ENCODE measurements at regions not wholly inside any gene's neighbourhood (a gene's known extent, or its start where the extent isn't known, plus 50 kb on each side); places are given as distances from the start of the nearest gene placed in this dataset.

DNA sequence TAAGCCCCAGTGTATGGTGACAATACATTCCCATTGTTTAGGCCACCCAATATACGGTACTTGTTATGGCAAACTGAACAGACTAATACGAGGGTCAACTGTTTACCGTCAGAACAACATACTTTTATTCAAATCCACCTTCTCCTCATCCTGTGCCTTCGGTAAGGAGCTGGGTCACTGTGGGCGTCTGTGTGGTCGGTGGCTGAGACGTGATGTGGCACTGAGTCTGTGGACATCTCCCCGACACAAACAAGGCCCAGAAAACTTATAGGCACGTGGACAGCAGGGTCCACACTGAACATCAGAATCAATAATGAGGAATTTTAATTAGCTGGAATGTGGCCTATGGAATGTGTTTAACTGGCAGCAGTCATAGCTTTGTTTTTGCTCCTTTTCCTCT lies 154.3 kb upstream of the IRX2 start:
- RAD21 ChIA-PET (ENCODE audit: low non-redundant PET in 1 of 2, low total read pairs in 2 of 2, uncharacterized antibody in 2 of 2, unreplicated experiment in 2 of 2), result no interaction called here
- Histone ChIP-seq H3K4me2 (ENCODE audit: low read length) (no peak overlapping the region), H3K9me3 (ENCODE audit: control insufficient read depth in 1 of 2, insufficient read depth in 1 of 2, low read depth in 1 of 2, low read length in 2 of 2) (peaks cover 4 to 30% of the 10 kb centered on the region in 2 experiments; a peak in 2 of 4 replicates), H2AFZ (ENCODE audit: low read depth, low read length, poor library complexity, severe bottlenecking) (no peak overlapping the region), H3K9ac (ENCODE audit: low read length) (no peak overlapping the region), H3K4me3 (replicated peaks in 1 of 2; ENCODE audit: low read depth in 1 of 2, low read length in 2 of 2) (no peak overlapping the region), H3K27ac (ENCODE audit: low read depth, low read length) (no peak overlapping the region), H3K9me2 (ENCODE audit: insufficient read depth) (no peaks in the 10 kb centered on the region), H3K79me2 (ENCODE audit: insufficient read depth, low read length) (no peaks in the 10 kb centered on the region), H3K27me3 (ENCODE audit: insufficient read depth, low read length) (no peaks in the 10 kb centered on the region), H4K20me1 (ENCODE audit: insufficient read depth) (no peaks in the 10 kb centered on the region), H3K36me3 (ENCODE audit: control insufficient read depth in 1 of 2, insufficient read depth in 2 of 2, low read length in 2 of 2) (no peaks in the 10 kb centered on the region), H3K4me1 (ENCODE audit: control insufficient read depth in 1 of 2, insufficient read depth in 2 of 2, low read length in 2 of 2) (no peaks in the 10 kb centered on the region)
- no TSS peak for BruUV-seq (replicated peaks)
- CTCF ChIA-PET, result no interaction called here
- DNase-seq (ENCODE audit: low read depth, low spot score) (no peak), ATAC-seq (no peak)
- POLR2A ChIA-PET, result no interaction called here
- TF ChIP-seq, protein P1, sequence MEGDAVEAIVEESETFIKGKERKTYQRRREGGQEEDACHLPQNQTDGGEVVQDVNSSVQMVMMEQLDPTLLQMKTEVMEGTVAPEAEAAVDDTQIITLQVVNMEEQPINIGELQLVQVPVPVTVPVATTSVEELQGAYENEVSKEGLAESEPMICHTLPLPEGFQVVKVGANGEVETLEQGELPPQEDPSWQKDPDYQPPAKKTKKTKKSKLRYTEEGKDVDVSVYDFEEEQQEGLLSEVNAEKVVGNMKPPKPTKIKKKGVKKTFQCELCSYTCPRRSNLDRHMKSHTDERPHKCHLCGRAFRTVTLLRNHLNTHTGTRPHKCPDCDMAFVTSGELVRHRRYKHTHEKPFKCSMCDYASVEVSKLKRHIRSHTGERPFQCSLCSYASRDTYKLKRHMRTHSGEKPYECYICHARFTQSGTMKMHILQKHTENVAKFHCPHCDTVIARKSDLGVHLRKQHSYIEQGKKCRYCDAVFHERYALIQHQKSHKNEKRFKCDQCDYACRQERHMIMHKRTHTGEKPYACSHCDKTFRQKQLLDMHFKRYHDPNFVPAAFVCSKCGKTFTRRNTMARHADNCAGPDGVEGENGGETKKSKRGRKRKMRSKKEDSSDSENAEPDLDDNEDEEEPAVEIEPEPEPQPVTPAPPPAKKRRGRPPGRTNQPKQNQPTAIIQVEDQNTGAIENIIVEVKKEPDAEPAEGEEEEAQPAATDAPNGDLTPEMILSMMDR (IDR thresholded peaks at IDR 0.05 in 2 of 3, conservative IDR thresholded peaks at IDR 0.05 in 1 of 3; ENCODE audit: borderline replicate concordance in 1 of 3, insufficient read depth in 1 of 3, low read depth in 2 of 3, low read length in 2 of 3), result no peak
- TF ChIP-seq, protein P2, sequence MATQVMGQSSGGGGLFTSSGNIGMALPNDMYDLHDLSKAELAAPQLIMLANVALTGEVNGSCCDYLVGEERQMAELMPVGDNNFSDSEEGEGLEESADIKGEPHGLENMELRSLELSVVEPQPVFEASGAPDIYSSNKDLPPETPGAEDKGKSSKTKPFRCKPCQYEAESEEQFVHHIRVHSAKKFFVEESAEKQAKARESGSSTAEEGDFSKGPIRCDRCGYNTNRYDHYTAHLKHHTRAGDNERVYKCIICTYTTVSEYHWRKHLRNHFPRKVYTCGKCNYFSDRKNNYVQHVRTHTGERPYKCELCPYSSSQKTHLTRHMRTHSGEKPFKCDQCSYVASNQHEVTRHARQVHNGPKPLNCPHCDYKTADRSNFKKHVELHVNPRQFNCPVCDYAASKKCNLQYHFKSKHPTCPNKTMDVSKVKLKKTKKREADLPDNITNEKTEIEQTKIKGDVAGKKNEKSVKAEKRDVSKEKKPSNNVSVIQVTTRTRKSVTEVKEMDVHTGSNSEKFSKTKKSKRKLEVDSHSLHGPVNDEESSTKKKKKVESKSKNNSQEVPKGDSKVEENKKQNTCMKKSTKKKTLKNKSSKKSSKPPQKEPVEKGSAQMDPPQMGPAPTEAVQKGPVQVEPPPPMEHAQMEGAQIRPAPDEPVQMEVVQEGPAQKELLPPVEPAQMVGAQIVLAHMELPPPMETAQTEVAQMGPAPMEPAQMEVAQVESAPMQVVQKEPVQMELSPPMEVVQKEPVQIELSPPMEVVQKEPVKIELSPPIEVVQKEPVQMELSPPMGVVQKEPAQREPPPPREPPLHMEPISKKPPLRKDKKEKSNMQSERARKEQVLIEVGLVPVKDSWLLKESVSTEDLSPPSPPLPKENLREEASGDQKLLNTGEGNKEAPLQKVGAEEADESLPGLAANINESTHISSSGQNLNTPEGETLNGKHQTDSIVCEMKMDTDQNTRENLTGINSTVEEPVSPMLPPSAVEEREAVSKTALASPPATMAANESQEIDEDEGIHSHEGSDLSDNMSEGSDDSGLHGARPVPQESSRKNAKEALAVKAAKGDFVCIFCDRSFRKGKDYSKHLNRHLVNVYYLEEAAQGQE (IDR thresholded peaks at IDR 0.05; ENCODE audit: low read depth), result no peak
- TF ChIP-seq ZNF274 (IDR thresholded peaks at IDR 0.05; ENCODE audit: low read depth, low read length), result no peak
- TF ChIP-seq, protein P3, sequence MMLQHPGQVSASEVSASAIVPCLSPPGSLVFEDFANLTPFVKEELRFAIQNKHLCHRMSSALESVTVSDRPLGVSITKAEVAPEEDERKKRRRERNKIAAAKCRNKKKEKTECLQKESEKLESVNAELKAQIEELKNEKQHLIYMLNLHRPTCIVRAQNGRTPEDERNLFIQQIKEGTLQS (IDR thresholded peaks at IDR 0.05), result no peak
- TF ChIP-seq CBX3 (IDR thresholded peaks at IDR 0.05; ENCODE audit: low read depth), result no peak
- TF ChIP-seq YY1 (IDR thresholded peaks at IDR 0.05; ENCODE audit: extremely low read depth, insufficient replicate concordance, low read depth, low read length), result no peak
- TF ChIP-seq ZFX (IDR thresholded peaks at IDR 0.05), result no peak
- no peak for TF ChIP-seq POLR2A (IDR thresholded peaks at IDR 0.05; ENCODE audit: borderline replicate concordance, extremely low read depth, insufficient read depth, insufficient read length)
- TF ChIP-seq SRF (IDR thresholded peaks at IDR 0.05; ENCODE audit: low read depth), result no peak
- no peak for TF ChIP-seq JUND (IDR thresholded peaks at IDR 0.05)
- TF ChIP-seq, protein P4, sequence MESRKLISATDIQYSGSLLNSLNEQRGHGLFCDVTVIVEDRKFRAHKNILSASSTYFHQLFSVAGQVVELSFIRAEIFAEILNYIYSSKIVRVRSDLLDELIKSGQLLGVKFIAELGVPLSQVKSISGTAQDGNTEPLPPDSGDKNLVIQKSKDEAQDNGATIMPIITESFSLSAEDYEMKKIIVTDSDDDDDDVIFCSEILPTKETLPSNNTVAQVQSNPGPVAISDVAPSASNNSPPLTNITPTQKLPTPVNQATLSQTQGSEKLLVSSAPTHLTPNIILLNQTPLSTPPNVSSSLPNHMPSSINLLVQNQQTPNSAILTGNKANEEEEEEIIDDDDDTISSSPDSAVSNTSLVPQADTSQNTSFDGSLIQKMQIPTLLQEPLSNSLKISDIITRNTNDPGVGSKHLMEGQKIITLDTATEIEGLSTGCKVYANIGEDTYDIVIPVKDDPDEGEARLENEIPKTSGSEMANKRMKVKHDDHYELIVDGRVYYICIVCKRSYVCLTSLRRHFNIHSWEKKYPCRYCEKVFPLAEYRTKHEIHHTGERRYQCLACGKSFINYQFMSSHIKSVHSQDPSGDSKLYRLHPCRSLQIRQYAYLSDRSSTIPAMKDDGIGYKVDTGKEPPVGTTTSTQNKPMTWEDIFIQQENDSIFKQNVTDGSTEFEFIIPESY (IDR thresholded peaks at IDR 0.05; ENCODE audit: extremely low read depth, insufficient replicate concordance, low read length), result no peak
- TF ChIP-seq, protein P5, sequence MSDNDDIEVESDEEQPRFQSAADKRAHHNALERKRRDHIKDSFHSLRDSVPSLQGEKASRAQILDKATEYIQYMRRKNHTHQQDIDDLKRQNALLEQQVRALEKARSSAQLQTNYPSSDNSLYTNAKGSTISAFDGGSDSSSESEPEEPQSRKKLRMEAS (IDR thresholded peaks at IDR 0.05), result no peak
- TF ChIP-seq POLR2AphosphoS5 (IDR thresholded peaks at IDR 0.05; ENCODE audit: low read depth, low read length), result no peak
- no peak for TF ChIP-seq CEBPB (IDR thresholded peaks at IDR 0.05; ENCODE audit: low read depth)
- intact Hi-C loops (cut with micrococcal nuclease), result no loop called here
